SU-DHL-6 (cell line): ENCODE measurements at regions not wholly inside any gene's neighbourhood (a gene's known extent, or its start where the extent isn't known, plus 50 kb on each side); places are given as distances from the start of the nearest gene placed in this dataset.

Source experiments
- H2AFZ ChIP-seq: fragments of 200-600 bp; sonication (generic); 2 replicates; pipeline ENCODE4 v1.6.1; 2014; ENCODE audit warnings: low read depth, mild to moderate bottlenecking, moderate library complexity, mixed read lengths, antibody characterized with exemption, low read length; ENCODE audit not compliant: severe bottlenecking
- H3F3A ChIP-seq: fragments of 200-600 bp; shearing (Covaris generic); 2 replicates; pipeline ENCODE4 v1.6.0; 2016; ENCODE audit warnings: antibody characterized with exemption, mild to moderate bottlenecking; ENCODE audit not compliant: insufficient read depth
- H3K27ac ChIP-seq: fragments of 200-600 bp; sonication (generic); 2 replicates; pipeline ENCODE4 v1.5.1; 2016; ENCODE audit warnings: low read depth, mild to moderate bottlenecking, low read length, moderate library complexity, mixed read lengths
- H3K27me3 ChIP-seq: fragments of 200-600 bp; sonication (generic), shearing (Covaris generic); 2 replicates; pipeline ENCODE4 v1.6.0; 2014; ENCODE audit warnings: mild to moderate bottlenecking, low read length
- H3K36me3 ChIP-seq: fragments of 200-600 bp; sonication (generic); 2 replicates; pipeline ENCODE4 v1.6.1; 2014; ENCODE audit warnings: mild to moderate bottlenecking, low read length, mixed read lengths
- H3K4me2 ChIP-seq: fragments of 300-600, 200-600 bp; shearing (Covaris generic), sonication (generic); 2 replicates; pipeline ENCODE4 v1.6.0; 2014; ENCODE audit warnings: low read length, low read depth, mild to moderate bottlenecking; ENCODE audit not compliant: poor library complexity, severe bottlenecking
- H3K4me3 ChIP-seq: fragments of 200-600 bp; sonication (generic); 2 replicates; pipeline ENCODE4 v1.5.1; 2014; ENCODE audit warnings: antibody characterized with exemption, low read length, mild to moderate bottlenecking, mixed read lengths; ENCODE audit not compliant: insufficient read depth, poor library complexity, severe bottlenecking
- H3K79me2 ChIP-seq: fragments of 200-600 bp; sonication (generic); 2 replicates; pipeline ENCODE4 v1.6.1; 2014; ENCODE audit warnings: mild to moderate bottlenecking, low read length, moderate library complexity; ENCODE audit not compliant: insufficient read depth
- H3K9ac ChIP-seq: fragments of 200-600 bp; sonication (generic); 2 replicates; pipeline ENCODE4 v1.7.0; 2014; ENCODE audit warnings: mild to moderate bottlenecking, low read length
- H3K9me2 ChIP-seq: fragments of 200-600 bp; sonication (generic); replicated peaks from 2 replicates; pipeline ENCODE4 v1.6.1; 2014; ENCODE audit warnings: low read length; ENCODE audit not compliant: insufficient read depth
- H3K9me3 ChIP-seq: fragments of 200-600 bp; sonication (generic); 2 replicates; pipeline ENCODE4 v1.6.1; 2014; ENCODE audit warnings: low read length, mixed read lengths; ENCODE audit not compliant: insufficient read depth
- H4K20me1 ChIP-seq: fragments of 200-600 bp; sonication (generic); 2 replicates; pipeline ENCODE4 v1.6.1; 2014; ENCODE audit warnings: low read depth, mild to moderate bottlenecking, antibody characterized with exemption, low read length, moderate library complexity, mixed read lengths
- EZH2phosphoT487 ChIP-seq: fragments of 200-600 bp; sonication (generic), shearing (Covaris generic); conservative IDR thresholded peaks from 2 replicates; pipeline ENCODE4 v1.6.1; 2018; ENCODE audit warnings: mild to moderate bottlenecking, antibody characterized with exemption, low read length, moderate library complexity, mixed read lengths
- TF ChIP-seq, protein P1 (sequence below): fragments of 200-600 bp; sonication (generic); IDR thresholded peaks from one replicate; pipeline ENCODE4 v1.5.1; 2017; ENCODE audit warnings: antibody characterized with exemption, mild to moderate bottlenecking, low read length, moderate library complexity; ENCODE audit not compliant: insufficient read depth, poor library complexity, severe bottlenecking

- H3K79me2 ChIP-seq: no peaks in the 10 kb centered on the region
These were observed 168.8 kb upstream of the SLC27A6 start for GRCh38 chr5:128796506-128796905.

GRCh38 chr5:128798871-128799270 is 166.4 kb upstream of the SLC27A6 start:
- H2AFZ ChIP-seq: no peak overlapping the region

More at GRCh38 chr5:128796506-128796905, 168.8 kb upstream of the SLC27A6 start:
- Histone ChIP-seq H3K27me3 (no peaks in the 10 kb centered on the region), H3K4me3 (no peak overlapping the region), H3K36me3 (no peaks in the 10 kb centered on the region), H3K4me2 (no peak overlapping the region), H2AFZ (no peak overlapping the region), H4K20me1 (no peaks in the 10 kb centered on the region), H3K9me2 (no peaks in the 10 kb centered on the region), H3K27ac (no peak overlapping the region), H3K9ac (no peak overlapping the region), H3F3A (no peaks in the 10 kb centered on the region), H3K9me3 (no peaks in the 10 kb centered on the region)
- TF ChIP-seq EZH2phosphoT487: no peak
- TF ChIP-seq, protein P1, sequence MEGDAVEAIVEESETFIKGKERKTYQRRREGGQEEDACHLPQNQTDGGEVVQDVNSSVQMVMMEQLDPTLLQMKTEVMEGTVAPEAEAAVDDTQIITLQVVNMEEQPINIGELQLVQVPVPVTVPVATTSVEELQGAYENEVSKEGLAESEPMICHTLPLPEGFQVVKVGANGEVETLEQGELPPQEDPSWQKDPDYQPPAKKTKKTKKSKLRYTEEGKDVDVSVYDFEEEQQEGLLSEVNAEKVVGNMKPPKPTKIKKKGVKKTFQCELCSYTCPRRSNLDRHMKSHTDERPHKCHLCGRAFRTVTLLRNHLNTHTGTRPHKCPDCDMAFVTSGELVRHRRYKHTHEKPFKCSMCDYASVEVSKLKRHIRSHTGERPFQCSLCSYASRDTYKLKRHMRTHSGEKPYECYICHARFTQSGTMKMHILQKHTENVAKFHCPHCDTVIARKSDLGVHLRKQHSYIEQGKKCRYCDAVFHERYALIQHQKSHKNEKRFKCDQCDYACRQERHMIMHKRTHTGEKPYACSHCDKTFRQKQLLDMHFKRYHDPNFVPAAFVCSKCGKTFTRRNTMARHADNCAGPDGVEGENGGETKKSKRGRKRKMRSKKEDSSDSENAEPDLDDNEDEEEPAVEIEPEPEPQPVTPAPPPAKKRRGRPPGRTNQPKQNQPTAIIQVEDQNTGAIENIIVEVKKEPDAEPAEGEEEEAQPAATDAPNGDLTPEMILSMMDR: no peak

DNA sequence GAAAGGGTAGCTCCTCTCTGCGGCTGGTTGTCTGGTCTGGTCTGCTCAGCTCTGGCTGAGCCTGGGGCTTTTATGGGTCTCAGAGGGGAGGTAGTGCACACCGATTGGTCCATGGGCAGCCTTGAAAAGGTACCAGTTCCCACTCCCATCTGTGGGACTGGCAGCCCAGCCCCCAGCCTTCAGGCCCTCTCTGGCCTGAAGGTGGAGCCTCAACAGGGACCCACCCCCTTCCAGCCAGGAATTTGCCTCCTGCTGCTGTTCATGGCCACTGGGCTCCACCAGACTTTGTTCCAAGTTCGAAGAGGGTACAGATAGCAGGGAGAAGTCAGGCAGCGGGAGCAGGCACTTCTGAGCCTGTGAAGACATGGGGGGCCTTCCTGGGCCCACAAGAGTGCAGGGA is 165.3 kb upstream of the SLC27A6 start:
- no peak overlapping the region for H3K4me3 ChIP-seq
- H2AFZ ChIP-seq: no peak overlapping the region
- no peaks in the 10 kb centered on the region for H3K36me3 ChIP-seq
- H3K9me2 ChIP-seq: no peaks in the 10 kb centered on the region
- H3K9me3 ChIP-seq: no peaks in the 10 kb centered on the region
- no peak for TF ChIP-seq EZH2phosphoT487
- TF ChIP-seq, protein P1: no peak
- no peak overlapping the region for H3K4me2 ChIP-seq
- no peaks in the 10 kb centered on the region for H4K20me1 ChIP-seq
- H3F3A ChIP-seq: no peaks in the 10 kb centered on the region
- H3K9ac ChIP-seq: no peak overlapping the region
- no peaks in the 10 kb centered on the region for H3K79me2 ChIP-seq
- H3K27ac ChIP-seq: no peak overlapping the region
- H3K27me3 ChIP-seq: no peaks in the 10 kb centered on the region

More at GRCh38 chr5:128798871-128799270, 166.4 kb upstream of the SLC27A6 start:
- no peaks in the 10 kb centered on the region for H3K9me2 ChIP-seq
- H3K27me3 ChIP-seq: no peaks in the 10 kb centered on the region
- TF ChIP-seq, protein P1: no peak
- TF ChIP-seq EZH2phosphoT487: no peak
- H3K79me2 ChIP-seq: no peaks in the 10 kb centered on the region
- no peaks in the 10 kb centered on the region for H3K9me3 ChIP-seq
- H3K36me3 ChIP-seq: no peaks in the 10 kb centered on the region
- no peak overlapping the region for H3K4me3 ChIP-seq
- H3K27ac ChIP-seq: no peak overlapping the region
- H3K4me2 ChIP-seq: no peak overlapping the region
- no peaks in the 10 kb centered on the region for H4K20me1 ChIP-seq
- no peaks in the 10 kb centered on the region for H3F3A ChIP-seq
- no peak overlapping the region for H3K9ac ChIP-seq
